Neural progenitor cell (in vitro differentiated cells): ENCODE measurements at regions not wholly inside any gene's neighbourhood (a gene's known extent, or its start where the extent isn't known, plus 50 kb on each side); places are given as distances from the start of the nearest gene placed in this dataset.
A peak's percentile ranks its signal among the peaks of the same experiment; 100 is the strongest.

ENCODE experiments used
- DNase-seq: peaks from one replicate; pipeline ENCODE4 v3.0.0-alpha.2; 2016; ENCODE audit warnings: low spot score
- H2AFZ ChIP-seq: fragments of 200-600 bp; sonication (generic); replicated peaks from 2 replicates; pipeline ENCODE4 v1.6.1; 2016; ENCODE audit warnings: antibody characterized with exemption
- H3F3A ChIP-seq: fragments of 200-600 bp; sonication (generic); 2 replicates; pipeline ENCODE4 v1.6.1; 2016; ENCODE audit warnings: antibody characterized with exemption, low read depth
- H3K27ac ChIP-seq: fragments of 200-600 bp; sonication (generic); 2 replicates; pipeline ENCODE4 v1.5.1; 2016; ENCODE audit warnings: mild to moderate bottlenecking
- H3K27me3 ChIP-seq: fragments of 200-600 bp; sonication (generic); 2 replicates; pipeline ENCODE4 v1.6.1; 2016; ENCODE audit warnings: mild to moderate bottlenecking, moderate library complexity
- H3K36me3 ChIP-seq: fragments of 200-600 bp; sonication (generic); 2 replicates; pipeline ENCODE4 v1.5.1; 2016
- H3K4me1 ChIP-seq: fragments of 200-600 bp; sonication (generic); 2 replicates; pipeline ENCODE4 v1.6.1; 2016; ENCODE audit warnings: mixed run types
- H3K4me2 ChIP-seq: fragments of 200-600 bp; sonication (generic); 2 replicates; pipeline ENCODE4 v1.6.1; 2016
- H3K4me3 ChIP-seq: fragments of 200-600 bp; sonication (generic); 2 replicates; pipeline ENCODE4 v1.5.1; 2016
- H3K79me2 ChIP-seq: fragments of 200-600 bp; sonication (generic); 2 replicates; pipeline ENCODE4 v1.6.1; 2016; ENCODE audit warnings: low read depth
- H3K9ac ChIP-seq: fragments of 200-600 bp; sonication (generic); 2 replicates; pipeline ENCODE4 v1.6.1; 2016
- H3K9me3 ChIP-seq: fragments of 200-600 bp; sonication (generic); 2 replicates; pipeline ENCODE4 v1.5.1; 2016; ENCODE audit warnings: low read depth
- H4K20me1 ChIP-seq: fragments of 200-600 bp; sonication (generic); 2 replicates; pipeline ENCODE4 v1.6.1; 2016; ENCODE audit warnings: low read depth
- H3K27ac Mint-ChIP-seq: 3 replicates; pipeline ENCODE4 v1.8.0; 2021; ENCODE audit warnings: mixed read lengths
- H3K27me3 Mint-ChIP-seq: 2 replicates; pipeline ENCODE4 v1.8.0; 2022; ENCODE audit warnings: low read depth, mild to moderate bottlenecking, inconsistent platforms, moderate library complexity, mixed read lengths; ENCODE audit not compliant: insufficient read depth
- H3K36me3 Mint-ChIP-seq: 3 replicates; pipeline ENCODE4 v1.8.0; 2021; ENCODE audit warnings: mixed read lengths
- H3K4me1 Mint-ChIP-seq: 3 replicates; pipeline ENCODE4 v1.8.0; 2021; ENCODE audit warnings: mixed read lengths
- H3K4me3 Mint-ChIP-seq: 3 replicates; pipeline ENCODE4 v1.8.0; 2021; ENCODE audit warnings: mild to moderate bottlenecking, moderate library complexity, mixed read lengths
- H3K9me3 Mint-ChIP-seq: 3 replicates; pipeline ENCODE4 v1.8.0; 2020; ENCODE audit warnings: mixed read lengths
- EZH2 ChIP-seq: fragments of 200-600 bp; sonication (generic); IDR thresholded peaks from 2 replicates; pipeline ENCODE4 v1.6.1; 2017; ENCODE audit warnings: antibody characterized with exemption, mild to moderate bottlenecking, moderate library complexity
- EZH2phosphoT487 ChIP-seq: fragments of 200-600 bp; sonication (generic); IDR thresholded peaks from 2 replicates; pipeline ENCODE4 v1.6.1; 2017; ENCODE audit warnings: antibody characterized with exemption
- TF ChIP-seq, protein P1 (sequence below): fragments of 200-600 bp; sonication (generic); IDR thresholded peaks from 2 replicates; pipeline ENCODE4 v1.5.1; 2017; ENCODE audit warnings: antibody characterized with exemption, mild to moderate bottlenecking

GRCh38 chr20:63074182-63074581, 67.4 kb upstream of the BHLHE23 start:
- H4K20me1 ChIP-seq = peaks cover 28% of the 10 kb centered on the region
- TF ChIP-seq, protein P1, sequence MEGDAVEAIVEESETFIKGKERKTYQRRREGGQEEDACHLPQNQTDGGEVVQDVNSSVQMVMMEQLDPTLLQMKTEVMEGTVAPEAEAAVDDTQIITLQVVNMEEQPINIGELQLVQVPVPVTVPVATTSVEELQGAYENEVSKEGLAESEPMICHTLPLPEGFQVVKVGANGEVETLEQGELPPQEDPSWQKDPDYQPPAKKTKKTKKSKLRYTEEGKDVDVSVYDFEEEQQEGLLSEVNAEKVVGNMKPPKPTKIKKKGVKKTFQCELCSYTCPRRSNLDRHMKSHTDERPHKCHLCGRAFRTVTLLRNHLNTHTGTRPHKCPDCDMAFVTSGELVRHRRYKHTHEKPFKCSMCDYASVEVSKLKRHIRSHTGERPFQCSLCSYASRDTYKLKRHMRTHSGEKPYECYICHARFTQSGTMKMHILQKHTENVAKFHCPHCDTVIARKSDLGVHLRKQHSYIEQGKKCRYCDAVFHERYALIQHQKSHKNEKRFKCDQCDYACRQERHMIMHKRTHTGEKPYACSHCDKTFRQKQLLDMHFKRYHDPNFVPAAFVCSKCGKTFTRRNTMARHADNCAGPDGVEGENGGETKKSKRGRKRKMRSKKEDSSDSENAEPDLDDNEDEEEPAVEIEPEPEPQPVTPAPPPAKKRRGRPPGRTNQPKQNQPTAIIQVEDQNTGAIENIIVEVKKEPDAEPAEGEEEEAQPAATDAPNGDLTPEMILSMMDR = no peak
- no peak for TF ChIP-seq EZH2
- Mint-ChIP-seq H3K4me3 (no peak overlapping the region), H3K27me3 (peaks cover 46% of the 10 kb centered on the region), H3K4me1 (peaks cover 8% of the 10 kb centered on the region), H3K36me3 (peaks cover 2% of the 10 kb centered on the region), H3K27ac (no peak overlapping the region), H3K9me3 (peaks cover 23% of the 10 kb centered on the region)
- peaks cover 93% of the 10 kb centered on the region for H3K27me3 ChIP-seq
- no peak overlapping the region for H3K27ac ChIP-seq
- no peak overlapping the region for H2AFZ ChIP-seq
- no peak overlapping the region for H3K4me2 ChIP-seq
- peaks cover 8% of the 10 kb centered on the region for H3F3A ChIP-seq
- H3K4me3 ChIP-seq = no peak overlapping the region
- H3K79me2 ChIP-seq = no peaks in the 10 kb centered on the region
- H3K4me1 ChIP-seq = no peaks in the 10 kb centered on the region
- peaks cover 10% of the 10 kb centered on the region for H3K9me3 ChIP-seq
- H3K9ac ChIP-seq = no peak overlapping the region
- DNase-seq = no peak
- no peaks in the 10 kb centered on the region for H3K36me3 ChIP-seq

GRCh38 chr20:63073738-63074065, 66.9 kb upstream of the BHLHE23 start:
- Histone ChIP-seq H3K4me3 (no peak overlapping the region), H3K4me1 (no peaks in the 10 kb centered on the region), H3K9ac (no peak overlapping the region), H3K27ac (no peak overlapping the region), H3K27me3 (peaks cover 89% of the 10 kb centered on the region), H2AFZ (no peak overlapping the region), H3K79me2 (no peaks in the 10 kb centered on the region), H3K4me2 (no peak overlapping the region), H3K36me3 (no peaks in the 10 kb centered on the region), H4K20me1 (peaks cover 31% of the 10 kb centered on the region), H3F3A (peaks cover 8% of the 10 kb centered on the region), H3K9me3 (peaks cover 10% of the 10 kb centered on the region)
- Mint-ChIP-seq H3K4me3 (no peak overlapping the region), H3K27ac (no peak overlapping the region), H3K4me1 (peaks cover 8% of the 10 kb centered on the region), H3K9me3 (peaks cover 23% of the 10 kb centered on the region), H3K36me3 (peaks cover 2% of the 10 kb centered on the region), H3K27me3 (peaks cover 46% of the 10 kb centered on the region)
- no peak for DNase-seq
- TF ChIP-seq, protein P1 = no peak
- TF ChIP-seq EZH2 (no peak), EZH2phosphoT487 (no peak)

GRCh38 chr20:63072991-63073737, 66.4 kb upstream of the BHLHE23 start:
- Mint-ChIP-seq H3K9me3 (peaks cover 17% of the 10 kb centered on the region), H3K4me3 (peak overlapping the region; percentile 63), H3K4me1 (peaks cover 8% of the 10 kb centered on the region), H3K27me3 (peaks cover 45% of the 10 kb centered on the region), H3K36me3 (peaks cover 2% of the 10 kb centered on the region), H3K27ac (no peak overlapping the region)
- Histone ChIP-seq H3K27me3 (peaks cover 83% of the 10 kb centered on the region), H3K79me2 (no peaks in the 10 kb centered on the region), H2AFZ (no peak overlapping the region), H3K36me3 (no peaks in the 10 kb centered on the region), H3K9ac (no peak overlapping the region), H3K9me3 (peaks cover 9% of the 10 kb centered on the region), H3K4me1 (no peaks in the 10 kb centered on the region), H3K4me3 (no peak overlapping the region), H3K27ac (no peak overlapping the region), H3F3A (peaks cover 8% of the 10 kb centered on the region), H3K4me2 (no peak overlapping the region), H4K20me1 (peaks cover 31% of the 10 kb centered on the region)
- TF ChIP-seq EZH2phosphoT487 = no peak
- TF ChIP-seq EZH2 = no peak
- TF ChIP-seq, protein P1 = no peak
- no peak for DNase-seq
